GM18873 (cell line): ENCODE measurements at regions not wholly inside any gene's neighbourhood (a gene's known extent, or its start where the extent isn't known, plus 50 kb on each side); places are given as distances from the start of the nearest gene placed in this dataset.

Experiments
- ATAC-seq: cut with Tn5 transposase; IDR thresholded peaks from one replicate; pipeline ENCODE4 v1.9.1; 2021; ENCODE audit warnings: mild to moderate bottlenecking, moderate library complexity, moderate number of reproducible peaks; ENCODE audit not compliant: unreplicated experiment, low FRiP score

- ATAC-seq: no peak
These were observed 228.1 kb downstream of the PAX1 start for GRCh38 chr20:21933526-21933925.

GRCh38 chr20:21921251-21921650 lies 215.8 kb downstream of the PAX1 start:
- ATAC-seq: no peak

GRCh38 chr20:21920211-21920610 lies 214.7 kb downstream of the PAX1 start:
- ATAC-seq: no peak

- no peak for ATAC-seq
These were observed 212.9 kb downstream of the PAX1 start for GRCh38 chr20:21918398-21918797.

GRCh38 chr20:21902391-21902790 lies 196.9 kb downstream of the PAX1 start:
- ATAC-seq: no peak

- ATAC-seq: no peak
These were observed 196.2 kb downstream of the PAX1 start for GRCh38 chr20:21901470-21902275.

- no peak for ATAC-seq
These were observed 195.0 kb downstream of the PAX1 start for GRCh38 chr20:21900431-21900830.

GRCh38 chr20:21874921-21875320 lies 169.5 kb downstream of the PAX1 start:
- no peak for ATAC-seq

- no peak for ATAC-seq
These were observed 168.7 kb downstream of the PAX1 start for GRCh38 chr20:21874127-21874526.

- no peak for ATAC-seq
These were observed 167.8 kb downstream of the PAX1 start for GRCh38 chr20:21873291-21873690.

GRCh38 chr20:21867811-21868210 lies 162.3 kb downstream of the PAX1 start:
- no peak for ATAC-seq

GRCh38 chr20:21867353-21867752 lies 161.9 kb downstream of the PAX1 start:
- no peak for ATAC-seq

- ATAC-seq: no peak
These were observed 157.5 kb downstream of the PAX1 start for GRCh38 chr20:21862956-21863355.

- ATAC-seq: no peak
These were observed 156.9 kb downstream of the PAX1 start for GRCh38 chr20:21862259-21862946.

- ATAC-seq: no peak
These were observed 135.5 kb downstream of the PAX1 start for GRCh38 chr20:21840991-21841390.

GRCh38 chr20:21839982-21840381 lies 134.5 kb downstream of the PAX1 start:
- no peak for ATAC-seq

GRCh38 chr20:21836346-21836745 lies 130.9 kb downstream of the PAX1 start:
- no peak for ATAC-seq

GRCh38 chr20:21835042-21835441 lies 129.6 kb downstream of the PAX1 start:
- no peak for ATAC-seq

- ATAC-seq: no peak
These were observed 127.2 kb downstream of the PAX1 start for GRCh38 chr20:21832442-21833385.

- no peak for ATAC-seq
These were observed 121.5 kb downstream of the PAX1 start for GRCh38 chr20:21826976-21827375.

- ATAC-seq: no peak
These were observed 115.9 kb downstream of the PAX1 start for GRCh38 chr20:21821358-21821757.
